ENCODE measurements at regions not wholly inside any gene's neighbourhood (a gene's known extent, or its start where the extent isn't known, plus 50 kb on each side); places are given as distances from the start of the nearest gene placed in this dataset.

DNA sequence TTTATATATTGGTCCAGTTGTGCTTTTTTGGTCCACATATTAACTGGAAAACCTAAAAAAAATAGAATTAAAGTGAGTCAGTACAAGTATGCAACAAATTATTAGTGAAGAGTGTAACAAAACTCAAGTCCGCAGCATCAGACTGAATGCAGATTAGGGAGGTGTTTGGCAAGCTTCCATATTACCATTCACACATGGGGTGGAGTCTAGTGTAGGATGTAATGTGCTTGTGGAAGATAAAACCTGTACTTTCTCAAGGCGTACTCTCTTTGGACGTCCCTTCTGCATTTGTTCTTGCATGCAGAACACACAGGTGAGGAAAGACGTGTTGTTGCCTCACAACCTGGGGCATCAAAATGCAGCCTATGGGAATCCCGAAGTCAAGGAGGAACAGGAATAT lies 668.7 kb downstream of the MRPL39 start:
- TF ChIP-seq EZH2 (IDR thresholded peaks at IDR 0.05; ENCODE audit: borderline replicate concordance, low read depth, low read length, severe bottlenecking) = no peak
- TF ChIP-seq, protein P1, sequence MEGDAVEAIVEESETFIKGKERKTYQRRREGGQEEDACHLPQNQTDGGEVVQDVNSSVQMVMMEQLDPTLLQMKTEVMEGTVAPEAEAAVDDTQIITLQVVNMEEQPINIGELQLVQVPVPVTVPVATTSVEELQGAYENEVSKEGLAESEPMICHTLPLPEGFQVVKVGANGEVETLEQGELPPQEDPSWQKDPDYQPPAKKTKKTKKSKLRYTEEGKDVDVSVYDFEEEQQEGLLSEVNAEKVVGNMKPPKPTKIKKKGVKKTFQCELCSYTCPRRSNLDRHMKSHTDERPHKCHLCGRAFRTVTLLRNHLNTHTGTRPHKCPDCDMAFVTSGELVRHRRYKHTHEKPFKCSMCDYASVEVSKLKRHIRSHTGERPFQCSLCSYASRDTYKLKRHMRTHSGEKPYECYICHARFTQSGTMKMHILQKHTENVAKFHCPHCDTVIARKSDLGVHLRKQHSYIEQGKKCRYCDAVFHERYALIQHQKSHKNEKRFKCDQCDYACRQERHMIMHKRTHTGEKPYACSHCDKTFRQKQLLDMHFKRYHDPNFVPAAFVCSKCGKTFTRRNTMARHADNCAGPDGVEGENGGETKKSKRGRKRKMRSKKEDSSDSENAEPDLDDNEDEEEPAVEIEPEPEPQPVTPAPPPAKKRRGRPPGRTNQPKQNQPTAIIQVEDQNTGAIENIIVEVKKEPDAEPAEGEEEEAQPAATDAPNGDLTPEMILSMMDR (IDR thresholded peaks at IDR 0.05; ENCODE audit: borderline replicate concordance, extremely low read depth, low read length, poor library complexity, severe bottlenecking) = no peak

Measured in DND-41 (cell line).